ENCODE measurements at regions not wholly inside any gene's neighbourhood (a gene's known extent, or its start where the extent isn't known, plus 50 kb on each side); places are given as distances from the start of the nearest gene placed in this dataset.

GRCh38 chr11:95308512-95309035 is 77.6 kb upstream of the SESN3 start:
- Histone ChIP-seq H3K27ac (ENCODE audit: low read length) (no peak overlapping the region), H3K4me1 (ENCODE audit: control insufficient read depth, insufficient read depth, low read length) (no peaks in the 10 kb centered on the region), H3K9me3 (ENCODE audit: control insufficient read depth in 2 of 2, low read length in 2 of 2) (no peaks in the 10 kb centered on the region), H3K4me3 (ENCODE audit: low read length in 2 of 2) (no peak overlapping the region), H3K27me3 (ENCODE audit: control insufficient read depth in 1 of 2, insufficient read depth in 2 of 2, low read length in 2 of 2) (no peaks in the 10 kb centered on the region), H3K36me3 (ENCODE audit: control insufficient read depth in 2 of 2, insufficient read depth in 2 of 2, low read length in 2 of 2) (no peaks in the 10 kb centered on the region), H3K9ac (ENCODE audit: low read length in 2 of 2) (no peak overlapping the region)

DNA sequence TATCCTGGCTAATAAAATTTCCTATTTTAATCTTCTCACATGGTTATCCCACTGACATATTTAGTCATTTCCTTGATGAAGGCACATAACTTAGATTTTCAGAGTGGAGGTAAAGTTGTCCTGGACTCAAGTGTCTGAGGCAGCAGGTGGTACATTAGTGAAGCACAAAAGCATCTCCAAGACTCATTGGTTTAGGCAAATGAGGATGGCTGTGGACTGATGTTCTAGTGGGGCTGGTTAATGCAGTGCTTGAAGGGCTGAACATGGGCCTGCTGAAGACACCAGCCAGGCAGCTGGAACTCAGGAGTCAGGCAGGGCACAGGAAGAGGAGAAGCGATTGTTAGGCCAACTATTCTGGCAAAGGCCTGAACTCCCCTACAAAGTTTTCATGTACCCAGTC is 76.3 kb upstream of the SESN3 start:
- H3K4me3 ChIP-seq (ENCODE audit: low read length in 2 of 2) = no peak overlapping the region
- no peaks in the 10 kb centered on the region for H3K27me3 ChIP-seq (ENCODE audit: control insufficient read depth in 1 of 2, insufficient read depth in 2 of 2, low read length in 2 of 2)
- H3K27ac ChIP-seq (ENCODE audit: low read length) = no peak overlapping the region
- H3K9ac ChIP-seq (ENCODE audit: low read length in 2 of 2) = no peak overlapping the region
- H3K9me3 ChIP-seq (ENCODE audit: control insufficient read depth in 2 of 2, low read length in 2 of 2) = no peaks in the 10 kb centered on the region
- H3K4me1 ChIP-seq (ENCODE audit: control insufficient read depth, insufficient read depth, low read length) = no peaks in the 10 kb centered on the region
- no peaks in the 10 kb centered on the region for H3K36me3 ChIP-seq (ENCODE audit: control insufficient read depth in 2 of 2, insufficient read depth in 2 of 2, low read length in 2 of 2)

GRCh38 chr11:95306801-95307200 is 75.8 kb upstream of the SESN3 start:
- no peaks in the 10 kb centered on the region for H3K9me3 ChIP-seq (ENCODE audit: control insufficient read depth in 2 of 2, low read length in 2 of 2)
- H3K9ac ChIP-seq (ENCODE audit: low read length in 2 of 2) = no peak overlapping the region
- no peaks in the 10 kb centered on the region for H3K27me3 ChIP-seq (ENCODE audit: control insufficient read depth in 1 of 2, insufficient read depth in 2 of 2, low read length in 2 of 2)
- peaks cover under 1% of the 10 kb centered on the region for H3K4me1 ChIP-seq (ENCODE audit: control insufficient read depth, insufficient read depth, low read length)
- no peak overlapping the region for H3K4me3 ChIP-seq (ENCODE audit: low read length in 2 of 2)
- H3K27ac ChIP-seq (ENCODE audit: low read length) = no peak overlapping the region
- H3K36me3 ChIP-seq (ENCODE audit: control insufficient read depth in 2 of 2, insufficient read depth in 2 of 2, low read length in 2 of 2) = no peaks in the 10 kb centered on the region

- no peaks in the 10 kb centered on the region for H3K27me3 ChIP-seq (ENCODE audit: control insufficient read depth in 1 of 2, insufficient read depth in 2 of 2, low read length in 2 of 2)
- no peaks in the 10 kb centered on the region for H3K36me3 ChIP-seq (ENCODE audit: control insufficient read depth in 2 of 2, insufficient read depth in 2 of 2, low read length in 2 of 2)
- H3K9me3 ChIP-seq (ENCODE audit: control insufficient read depth in 2 of 2, low read length in 2 of 2) = no peaks in the 10 kb centered on the region
- H3K9ac ChIP-seq (ENCODE audit: low read length in 2 of 2) = no peak overlapping the region
- no peak overlapping the region for H3K4me3 ChIP-seq (ENCODE audit: low read length in 2 of 2)
- peaks cover 7% of the 10 kb centered on the region for H3K4me1 ChIP-seq (ENCODE audit: control insufficient read depth, insufficient read depth, low read length)
- H3K27ac ChIP-seq (ENCODE audit: low read length) = no peak overlapping the region
These were observed 75.1 kb upstream of the SESN3 start for GRCh38 chr11:95306123-95306522.

- Histone ChIP-seq H3K36me3 (ENCODE audit: control insufficient read depth in 2 of 2, insufficient read depth in 2 of 2, low read length in 2 of 2) (no peaks in the 10 kb centered on the region), H3K4me3 (ENCODE audit: low read length in 2 of 2) (no peak overlapping the region), H3K9me3 (ENCODE audit: control insufficient read depth in 2 of 2, low read length in 2 of 2) (no peaks in the 10 kb centered on the region), H3K27ac (ENCODE audit: low read length) (no peak overlapping the region), H3K27me3 (ENCODE audit: control insufficient read depth in 1 of 2, insufficient read depth in 2 of 2, low read length in 2 of 2) (no peaks in the 10 kb centered on the region), H3K9ac (ENCODE audit: low read length in 2 of 2) (no peak overlapping the region), H3K4me1 (ENCODE audit: control insufficient read depth, insufficient read depth, low read length) (peaks cover 9% of the 10 kb centered on the region)
These were observed 74.7 kb upstream of the SESN3 start for GRCh38 chr11:95305705-95306104.

GRCh38 chr11:95304777-95305176 is 73.8 kb upstream of the SESN3 start:
- Histone ChIP-seq H3K27ac (ENCODE audit: low read length) (no peak overlapping the region), H3K4me3 (ENCODE audit: low read length in 2 of 2) (no peak overlapping the region), H3K9ac (ENCODE audit: low read length in 2 of 2) (no peak overlapping the region), H3K4me1 (ENCODE audit: control insufficient read depth, insufficient read depth, low read length) (peaks cover 9% of the 10 kb centered on the region), H3K9me3 (ENCODE audit: control insufficient read depth in 2 of 2, low read length in 2 of 2) (no peaks in the 10 kb centered on the region), H3K27me3 (ENCODE audit: control insufficient read depth in 1 of 2, insufficient read depth in 2 of 2, low read length in 2 of 2) (no peaks in the 10 kb centered on the region), H3K36me3 (ENCODE audit: control insufficient read depth in 2 of 2, insufficient read depth in 2 of 2, low read length in 2 of 2) (no peaks in the 10 kb centered on the region)

DNA sequence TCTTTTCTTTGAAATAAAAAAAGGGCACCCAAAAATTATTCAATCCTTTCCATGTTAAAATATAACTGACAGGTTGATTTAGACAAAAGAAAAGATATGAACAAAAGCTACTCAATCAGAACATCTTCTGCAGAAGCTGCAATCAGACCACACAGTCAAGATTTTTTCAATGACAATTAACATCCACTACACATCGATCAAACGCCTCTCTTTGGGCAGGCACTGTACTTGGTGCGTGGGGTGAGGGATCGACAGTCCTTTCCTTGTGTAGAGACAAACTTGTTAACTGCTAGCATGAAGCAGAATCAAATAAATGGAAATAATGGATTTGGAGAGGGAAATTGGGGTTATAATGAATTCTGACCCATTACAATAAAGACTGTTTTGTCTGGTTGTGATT is 71.2 kb upstream of the SESN3 start:
- Histone ChIP-seq H3K9ac (ENCODE audit: low read length in 2 of 2) (no peak overlapping the region), H3K9me3 (ENCODE audit: control insufficient read depth in 2 of 2, low read length in 2 of 2) (no peaks in the 10 kb centered on the region), H3K27ac (ENCODE audit: low read length) (no peak overlapping the region), H3K4me1 (ENCODE audit: control insufficient read depth, insufficient read depth, low read length) (peaks cover 13% of the 10 kb centered on the region), H3K4me3 (ENCODE audit: low read length in 2 of 2) (no peak overlapping the region), H3K36me3 (ENCODE audit: control insufficient read depth in 2 of 2, insufficient read depth in 2 of 2, low read length in 2 of 2) (no peaks in the 10 kb centered on the region), H3K27me3 (ENCODE audit: control insufficient read depth in 1 of 2, insufficient read depth in 2 of 2, low read length in 2 of 2) (no peaks in the 10 kb centered on the region)

- peaks cover 20% of the 10 kb centered on the region for H3K4me1 ChIP-seq (ENCODE audit: control insufficient read depth, insufficient read depth, low read length)
- no peak overlapping the region for H3K4me3 ChIP-seq (ENCODE audit: low read length in 2 of 2)
- H3K36me3 ChIP-seq (ENCODE audit: control insufficient read depth in 2 of 2, insufficient read depth in 2 of 2, low read length in 2 of 2) = no peaks in the 10 kb centered on the region
- no peaks in the 10 kb centered on the region for H3K9me3 ChIP-seq (ENCODE audit: control insufficient read depth in 2 of 2, low read length in 2 of 2)
- no peak overlapping the region for H3K9ac ChIP-seq (ENCODE audit: low read length in 2 of 2)
- no peaks in the 10 kb centered on the region for H3K27me3 ChIP-seq (ENCODE audit: control insufficient read depth in 1 of 2, insufficient read depth in 2 of 2, low read length in 2 of 2)
- peak overlapping the region; percentile 41 for H3K27ac ChIP-seq (ENCODE audit: low read length)
These were observed 70.5 kb upstream of the SESN3 start for GRCh38 chr11:95301474-95301873.

- no peak overlapping the region for H3K27ac ChIP-seq (ENCODE audit: low read length)
- H3K4me3 ChIP-seq (ENCODE audit: low read length in 2 of 2) = no peak overlapping the region
- H3K27me3 ChIP-seq (ENCODE audit: control insufficient read depth in 1 of 2, insufficient read depth in 2 of 2, low read length in 2 of 2) = no peaks in the 10 kb centered on the region
- H3K4me1 ChIP-seq (ENCODE audit: control insufficient read depth, insufficient read depth, low read length) = peaks cover 36% of the 10 kb centered on the region
- no peak overlapping the region for H3K9ac ChIP-seq (ENCODE audit: low read length in 2 of 2)
- no peaks in the 10 kb centered on the region for H3K9me3 ChIP-seq (ENCODE audit: control insufficient read depth in 2 of 2, low read length in 2 of 2)
- no peaks in the 10 kb centered on the region for H3K36me3 ChIP-seq (ENCODE audit: control insufficient read depth in 2 of 2, insufficient read depth in 2 of 2, low read length in 2 of 2)
These were observed 68.2 kb upstream of the SESN3 start for GRCh38 chr11:95299078-95299679.

- H3K27me3 ChIP-seq (ENCODE audit: control insufficient read depth in 1 of 2, insufficient read depth in 2 of 2, low read length in 2 of 2) = no peaks in the 10 kb centered on the region
- no peak overlapping the region for H3K9ac ChIP-seq (ENCODE audit: low read length in 2 of 2)
- no peaks in the 10 kb centered on the region for H3K9me3 ChIP-seq (ENCODE audit: control insufficient read depth in 2 of 2, low read length in 2 of 2)
- peaks cover 39% of the 10 kb centered on the region for H3K4me1 ChIP-seq (ENCODE audit: control insufficient read depth, insufficient read depth, low read length)
- H3K27ac ChIP-seq (ENCODE audit: low read length) = peak overlapping the region; percentile 18
- no peaks in the 10 kb centered on the region for H3K36me3 ChIP-seq (ENCODE audit: control insufficient read depth in 2 of 2, insufficient read depth in 2 of 2, low read length in 2 of 2)
- no peak overlapping the region for H3K4me3 ChIP-seq (ENCODE audit: low read length in 2 of 2)
These were observed 66.9 kb upstream of the SESN3 start for GRCh38 chr11:95297680-95298452.

- H3K27me3 ChIP-seq (ENCODE audit: control insufficient read depth in 1 of 2, insufficient read depth in 2 of 2, low read length in 2 of 2) = no peaks in the 10 kb centered on the region
- H3K9me3 ChIP-seq (ENCODE audit: control insufficient read depth in 2 of 2, low read length in 2 of 2) = no peaks in the 10 kb centered on the region
- no peaks in the 10 kb centered on the region for H3K36me3 ChIP-seq (ENCODE audit: control insufficient read depth in 2 of 2, insufficient read depth in 2 of 2, low read length in 2 of 2)
- no peak overlapping the region for H3K27ac ChIP-seq (ENCODE audit: low read length)
- H3K4me1 ChIP-seq (ENCODE audit: control insufficient read depth, insufficient read depth, low read length) = peaks cover 39% of the 10 kb centered on the region
- H3K4me3 ChIP-seq (ENCODE audit: low read length in 2 of 2) = no peak overlapping the region
- no peak overlapping the region for H3K9ac ChIP-seq (ENCODE audit: low read length in 2 of 2)
These were observed 65.6 kb upstream of the SESN3 start for GRCh38 chr11:95296621-95297025.
